ENCODE measurements at regions not wholly inside any gene's neighbourhood (a gene's known extent, or its start where the extent isn't known, plus 50 kb on each side); places are given as distances from the start of the nearest gene placed in this dataset.

- TF ChIP-seq POLR2A (IDR thresholded peaks at IDR 0.05; ENCODE audit: low read length) = no peak
- no peak for TF ChIP-seq GATA1 (IDR thresholded peaks at IDR 0.05; ENCODE audit: low read depth, low read length)
Measured at GRCh38 chr7:84548366-84549365, 354.1 kb upstream of the SEMA3A start.
